Omental fat pad (tissue), 3 donors: ENCODE measurements at regions not wholly inside any gene's neighbourhood (a gene's known extent, or its start where the extent isn't known, plus 50 kb on each side); places are given as distances from the start of the nearest gene placed in this dataset.

Experiments used
- ATAC-seq: fragments of 150-250 bp; one replicate; pipeline ENCODE4 v1.9.1; 2016; ENCODE audit warnings: mild to moderate bottlenecking, moderate library complexity; ENCODE audit not compliant: low FRiP score
- DNase-seq: peaks from one replicate; pipeline ENCODE4 v3.0.0-alpha.2; 2019; ENCODE audit warnings: low spot score
- TF ChIP-seq, protein P1 (sequence below), 3 donors: fragments of 450-650 bp; IDR thresholded peaks; one replicate each; pipeline ENCODE4 v1.5.1; 2016 to 2017; ENCODE audit warnings: antibody characterized with exemption in 3 of 3, mild to moderate bottlenecking in 3 of 3, moderate library complexity in 2 of 3

GRCh38 chr2:138176862-138177439 lies 212.7 kb downstream of the HNMT start:
- DNase-seq (no peak), ATAC-seq (no peak)
- TF ChIP-seq, protein P1, sequence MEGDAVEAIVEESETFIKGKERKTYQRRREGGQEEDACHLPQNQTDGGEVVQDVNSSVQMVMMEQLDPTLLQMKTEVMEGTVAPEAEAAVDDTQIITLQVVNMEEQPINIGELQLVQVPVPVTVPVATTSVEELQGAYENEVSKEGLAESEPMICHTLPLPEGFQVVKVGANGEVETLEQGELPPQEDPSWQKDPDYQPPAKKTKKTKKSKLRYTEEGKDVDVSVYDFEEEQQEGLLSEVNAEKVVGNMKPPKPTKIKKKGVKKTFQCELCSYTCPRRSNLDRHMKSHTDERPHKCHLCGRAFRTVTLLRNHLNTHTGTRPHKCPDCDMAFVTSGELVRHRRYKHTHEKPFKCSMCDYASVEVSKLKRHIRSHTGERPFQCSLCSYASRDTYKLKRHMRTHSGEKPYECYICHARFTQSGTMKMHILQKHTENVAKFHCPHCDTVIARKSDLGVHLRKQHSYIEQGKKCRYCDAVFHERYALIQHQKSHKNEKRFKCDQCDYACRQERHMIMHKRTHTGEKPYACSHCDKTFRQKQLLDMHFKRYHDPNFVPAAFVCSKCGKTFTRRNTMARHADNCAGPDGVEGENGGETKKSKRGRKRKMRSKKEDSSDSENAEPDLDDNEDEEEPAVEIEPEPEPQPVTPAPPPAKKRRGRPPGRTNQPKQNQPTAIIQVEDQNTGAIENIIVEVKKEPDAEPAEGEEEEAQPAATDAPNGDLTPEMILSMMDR (IDR thresholded peaks at IDR 0.05) = no peak

GRCh38 chr2:138177693-138178092 lies 213.4 kb downstream of the HNMT start:
- ATAC-seq = no peak
- TF ChIP-seq, protein P1 (IDR thresholded peaks at IDR 0.05) = no peak
- no peak for DNase-seq

DNA sequence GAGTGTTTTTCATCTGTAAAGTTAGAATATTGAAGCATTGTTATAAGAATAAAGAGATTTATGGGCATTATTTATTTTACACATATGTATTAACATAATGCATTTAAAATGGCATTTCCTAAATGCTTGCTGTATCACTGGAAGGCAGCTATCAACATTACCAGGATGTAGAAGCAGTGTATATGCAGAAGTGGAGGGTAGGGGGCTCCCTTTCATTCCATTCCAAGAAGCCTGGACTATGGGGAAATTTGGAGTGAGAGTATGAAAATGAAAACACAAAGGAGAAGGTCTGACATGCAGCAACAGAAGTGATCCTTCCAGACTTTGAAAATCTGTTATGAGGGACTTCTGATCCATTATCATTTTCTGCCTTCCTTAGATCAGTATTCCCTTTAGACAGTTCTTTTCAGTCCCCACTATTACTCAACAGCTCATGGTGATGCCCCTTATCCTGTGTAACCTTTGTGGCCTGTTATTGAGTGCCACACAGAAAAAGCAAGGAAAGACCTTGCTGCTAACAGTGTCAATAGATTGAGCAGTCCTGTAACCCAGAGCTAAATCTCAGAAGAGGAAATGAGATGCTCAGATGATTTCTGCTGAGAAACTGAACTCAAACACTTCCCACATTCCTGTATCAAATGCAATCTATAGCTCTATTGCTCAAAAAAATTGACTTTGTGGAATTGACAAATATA lies 216.6 kb downstream of the HNMT start:
- TF ChIP-seq, protein P1 (IDR thresholded peaks at IDR 0.05) = no peak
- DNase-seq = no peak
- ATAC-seq = no peak

DNA sequence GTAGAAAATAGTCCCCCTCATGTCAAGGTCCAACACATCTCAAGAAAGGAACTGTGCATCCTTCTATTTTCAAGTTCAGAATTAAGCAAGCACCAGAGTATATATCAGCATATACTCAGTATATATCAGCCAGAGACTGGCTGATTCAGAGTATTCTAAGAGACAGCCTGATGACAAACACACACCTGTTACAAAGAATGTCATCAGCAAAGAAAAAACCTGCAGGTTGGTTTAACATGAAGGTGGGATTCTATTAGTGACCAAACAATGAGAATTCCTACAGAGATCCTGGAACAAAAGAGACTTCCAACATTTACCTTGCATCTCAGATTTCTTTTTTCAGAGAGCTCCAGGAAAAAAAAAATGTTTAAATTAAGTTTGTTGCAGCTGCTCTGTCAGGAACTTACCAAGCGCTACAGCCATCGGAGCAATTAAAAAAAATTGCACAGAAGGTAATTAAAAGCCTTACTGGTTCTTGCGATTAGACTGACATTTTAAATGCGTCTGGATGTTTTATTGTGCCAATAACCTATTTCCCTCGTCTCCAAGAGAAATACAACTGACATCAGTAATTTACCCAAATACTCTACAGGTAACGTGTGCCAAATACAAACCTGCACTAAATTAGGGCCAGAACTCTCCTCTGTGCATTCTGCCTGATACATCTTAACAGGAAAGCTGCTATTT lies 218.1 kb downstream of the HNMT start:
- ATAC-seq (no peak), DNase-seq (no peak)
- TF ChIP-seq, protein P1 (IDR thresholded peaks at IDR 0.05) = no peak

GRCh38 chr2:138182937-138183312 lies 218.7 kb downstream of the HNMT start:
- TF ChIP-seq, protein P1 (IDR thresholded peaks at IDR 0.05) = no peak
- DNase-seq = no peak
- no peak for ATAC-seq

- DNase-seq (no peak), ATAC-seq (no peak)
- TF ChIP-seq, protein P1 (IDR thresholded peaks at IDR 0.05) = no peak
Measured at GRCh38 chr2:138183705-138184104, 219.4 kb downstream of the HNMT start.
